PC-9 (cell line): ENCODE measurements at regions not wholly inside any gene's neighbourhood (a gene's known extent, or its start where the extent isn't known, plus 50 kb on each side); places are given as distances from the start of the nearest gene placed in this dataset.

ENCODE experiments used
- EZH2 ChIP-seq: fragments of 200-600 bp; sonication (generic); IDR thresholded peaks from 2 replicates; pipeline ENCODE4 v1.8.0; 2017; ENCODE audit warnings: antibody characterized with exemption, low read depth
- TF ChIP-seq, protein P1 (sequence below): fragments of 200-600 bp; sonication (generic); conservative IDR thresholded peaks from 2 replicates; pipeline ENCODE4 v1.6.1; 2017; ENCODE audit warnings: mixed run types, antibody characterized with exemption, mild to moderate bottlenecking, moderate library complexity

DNA sequence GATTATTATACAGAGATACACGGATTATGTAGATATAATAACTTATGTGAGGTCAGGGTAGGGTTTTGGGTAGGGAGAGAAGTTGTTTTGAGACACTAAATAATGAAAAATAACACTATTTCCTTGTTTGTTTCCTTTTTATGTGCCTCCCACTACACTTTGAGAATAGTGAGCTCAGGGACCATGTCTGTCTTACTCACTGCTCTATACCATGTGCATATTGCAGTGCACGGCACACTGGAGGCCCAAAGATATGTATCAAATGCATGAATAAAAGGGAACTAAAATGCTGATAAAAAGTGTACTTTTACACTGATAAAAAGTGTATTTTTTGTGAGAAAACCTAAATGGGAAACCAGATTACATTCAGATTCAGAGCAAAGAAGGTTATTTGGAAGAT is 151.4 kb upstream of the NABP1 start:
- no peak for TF ChIP-seq EZH2
- TF ChIP-seq, protein P1, sequence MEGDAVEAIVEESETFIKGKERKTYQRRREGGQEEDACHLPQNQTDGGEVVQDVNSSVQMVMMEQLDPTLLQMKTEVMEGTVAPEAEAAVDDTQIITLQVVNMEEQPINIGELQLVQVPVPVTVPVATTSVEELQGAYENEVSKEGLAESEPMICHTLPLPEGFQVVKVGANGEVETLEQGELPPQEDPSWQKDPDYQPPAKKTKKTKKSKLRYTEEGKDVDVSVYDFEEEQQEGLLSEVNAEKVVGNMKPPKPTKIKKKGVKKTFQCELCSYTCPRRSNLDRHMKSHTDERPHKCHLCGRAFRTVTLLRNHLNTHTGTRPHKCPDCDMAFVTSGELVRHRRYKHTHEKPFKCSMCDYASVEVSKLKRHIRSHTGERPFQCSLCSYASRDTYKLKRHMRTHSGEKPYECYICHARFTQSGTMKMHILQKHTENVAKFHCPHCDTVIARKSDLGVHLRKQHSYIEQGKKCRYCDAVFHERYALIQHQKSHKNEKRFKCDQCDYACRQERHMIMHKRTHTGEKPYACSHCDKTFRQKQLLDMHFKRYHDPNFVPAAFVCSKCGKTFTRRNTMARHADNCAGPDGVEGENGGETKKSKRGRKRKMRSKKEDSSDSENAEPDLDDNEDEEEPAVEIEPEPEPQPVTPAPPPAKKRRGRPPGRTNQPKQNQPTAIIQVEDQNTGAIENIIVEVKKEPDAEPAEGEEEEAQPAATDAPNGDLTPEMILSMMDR, result no peak
